Mucosa of rectum (tissue), 2 donors: ENCODE measurements at regions not wholly inside any gene's neighbourhood (a gene's known extent, or its start where the extent isn't known, plus 50 kb on each side); places are given as distances from the start of the nearest gene placed in this dataset.

Source experiments
- H3K27ac ChIP-seq, 2 donors: one replicate each; pipeline ENCODE4 v1.7.0; 2013; ENCODE audit warnings: inconsistent platforms in 2 of 2, low read depth in 2 of 2, low read length in 2 of 2
- H3K27me3 ChIP-seq, 2 donors: one replicate each; pipeline ENCODE4 v1.7.0; 2013; ENCODE audit warnings: low read length in 2 of 2; ENCODE audit not compliant: control insufficient read depth in 2 of 2, insufficient read depth in 2 of 2
- H3K36me3 ChIP-seq, 2 donors: one replicate each; pipeline ENCODE4 v1.7.0; 2013; ENCODE audit warnings: low read length in 2 of 2; ENCODE audit not compliant: control insufficient read depth in 2 of 2, insufficient read depth in 2 of 2
- H3K4me1 ChIP-seq, 2 donors: one replicate each; pipeline ENCODE4 v1.7.0; 2013; ENCODE audit warnings: low read length in 2 of 2, mild to moderate bottlenecking in 1 of 2; ENCODE audit not compliant: control insufficient read depth in 2 of 2, insufficient read depth in 2 of 2
- H3K4me3 ChIP-seq, 2 donors: one replicate each; pipeline ENCODE4 v1.7.0; 2013; ENCODE audit warnings: low read length in 2 of 2
- H3K9ac ChIP-seq, 2 donors: one replicate each; pipeline ENCODE4 v1.7.0; 2013; ENCODE audit warnings: low read length in 2 of 2, low read depth in 1 of 2, mild to moderate bottlenecking in 1 of 2
- H3K9me3 ChIP-seq, 2 donors: one replicate each; pipeline ENCODE4 v1.7.0; 2013; ENCODE audit warnings: low read length in 2 of 2; ENCODE audit not compliant: control insufficient read depth in 2 of 2
- donor health status: healthy.
- donor health status: Normal muscosa, but diverticular disease.

- Histone ChIP-seq H3K27ac (no peak overlapping the region), H3K27me3 (no peaks in the 10 kb centered on the region), H3K9ac (no peak overlapping the region), H3K9me3 (no peaks in the 10 kb centered on the region), H3K4me1 (no peaks in the 10 kb centered on the region), H3K36me3 (no peaks in the 10 kb centered on the region), H3K4me3 (no peak overlapping the region)
These were observed 676.9 kb downstream of the GATA3 start for GRCh38 chr10:8731121-8732095.

DNA sequence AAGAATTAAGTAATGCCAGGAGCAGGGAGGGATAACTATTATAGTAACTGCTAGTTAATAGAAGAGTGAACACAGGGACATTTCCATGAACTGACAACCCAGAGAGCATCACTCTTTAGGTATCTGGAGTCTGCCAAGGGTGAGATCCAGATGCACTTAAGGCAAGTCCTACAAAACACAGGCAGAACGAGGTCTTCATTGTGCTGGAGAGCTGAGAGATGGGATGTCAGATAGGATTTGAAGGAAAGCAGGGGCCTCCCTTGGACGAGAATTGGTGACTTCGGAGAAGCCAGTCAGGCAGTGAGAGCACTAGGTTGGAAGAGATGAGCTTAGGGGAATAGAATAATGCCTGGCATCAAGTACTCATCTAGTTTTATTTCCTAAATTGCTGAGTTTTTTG lies 684.5 kb downstream of the GATA3 start:
- H3K4me1 ChIP-seq = no peaks in the 10 kb centered on the region
- H3K9ac ChIP-seq = no peak overlapping the region
- no peaks in the 10 kb centered on the region for H3K27me3 ChIP-seq
- H3K9me3 ChIP-seq = no peaks in the 10 kb centered on the region
- H3K4me3 ChIP-seq = no peak overlapping the region
- H3K27ac ChIP-seq = no peak overlapping the region
- no peaks in the 10 kb centered on the region for H3K36me3 ChIP-seq

GRCh38 chr10:8752146-8752843 lies 697.8 kb downstream of the GATA3 start:
- Histone ChIP-seq H3K4me1 (no peaks in the 10 kb centered on the region), H3K9ac (no peak overlapping the region), H3K36me3 (no peaks in the 10 kb centered on the region), H3K9me3 (no peaks in the 10 kb centered on the region), H3K27me3 (no peaks in the 10 kb centered on the region), H3K27ac (no peak overlapping the region), H3K4me3 (no peak overlapping the region)

DNA sequence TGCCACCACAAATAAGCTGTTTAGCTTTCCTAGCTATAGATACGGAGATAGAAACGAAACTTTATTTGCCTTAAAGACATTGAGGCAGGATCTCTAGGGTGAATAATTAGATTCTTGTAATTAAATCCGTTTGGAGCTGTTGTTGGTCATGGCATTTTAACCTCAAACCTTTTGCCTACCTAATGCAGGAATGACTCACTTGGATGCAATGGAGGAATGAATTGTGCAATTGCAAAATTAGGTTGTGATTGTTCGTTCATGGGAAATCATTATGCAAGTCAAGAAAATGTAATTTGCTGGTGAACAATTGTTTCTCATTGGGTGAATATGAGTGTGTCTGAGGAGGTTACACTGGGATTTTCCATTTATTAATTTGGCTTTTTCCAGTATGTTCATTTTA lies 703.5 kb downstream of the GATA3 start:
- Histone ChIP-seq H3K4me1 (no peaks in the 10 kb centered on the region), H3K27me3 (no peaks in the 10 kb centered on the region), H3K9me3 (no peaks in the 10 kb centered on the region), H3K4me3 (no peak overlapping the region), H3K9ac (no peak overlapping the region), H3K36me3 (no peaks in the 10 kb centered on the region), H3K27ac (no peak overlapping the region)

GRCh38 chr10:8766899-8767298 lies 712.4 kb downstream of the GATA3 start:
- H3K4me3 ChIP-seq = no peak overlapping the region
- no peaks in the 10 kb centered on the region for H3K9me3 ChIP-seq
- H3K27me3 ChIP-seq = no peaks in the 10 kb centered on the region
- H3K27ac ChIP-seq = no peak overlapping the region
- no peaks in the 10 kb centered on the region for H3K4me1 ChIP-seq
- no peaks in the 10 kb centered on the region for H3K36me3 ChIP-seq
- H3K9ac ChIP-seq = no peak overlapping the region

- no peaks in the 10 kb centered on the region for H3K27me3 ChIP-seq
- no peaks in the 10 kb centered on the region for H3K4me1 ChIP-seq
- H3K27ac ChIP-seq = no peak overlapping the region
- H3K36me3 ChIP-seq = no peaks in the 10 kb centered on the region
- no peaks in the 10 kb centered on the region for H3K9me3 ChIP-seq
- H3K9ac ChIP-seq = no peak overlapping the region
- no peak overlapping the region for H3K4me3 ChIP-seq
These were observed 713.1 kb downstream of the GATA3 start for GRCh38 chr10:8767591-8767990.

DNA sequence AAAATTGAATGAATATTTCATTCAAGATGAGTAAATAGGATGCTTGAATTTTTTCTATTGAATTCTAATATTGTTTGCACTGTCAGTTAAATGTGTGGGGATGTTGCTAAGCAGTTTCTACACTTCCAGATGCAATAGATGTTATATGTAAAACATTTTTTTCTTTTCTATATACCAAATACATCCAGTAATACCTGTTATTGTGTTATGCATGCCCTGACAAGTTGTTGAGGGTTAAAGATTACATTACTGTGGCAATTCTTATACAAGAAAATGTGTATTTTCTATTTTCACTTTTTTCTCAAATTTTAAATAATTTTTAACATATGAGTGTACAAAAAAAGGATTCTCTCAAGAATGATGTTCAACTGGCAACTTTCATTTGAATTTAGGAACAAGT lies 713.9 kb downstream of the GATA3 start:
- no peaks in the 10 kb centered on the region for H3K4me1 ChIP-seq
- H3K27ac ChIP-seq = no peak overlapping the region
- H3K9ac ChIP-seq = no peak overlapping the region
- no peaks in the 10 kb centered on the region for H3K27me3 ChIP-seq
- H3K4me3 ChIP-seq = no peak overlapping the region
- H3K36me3 ChIP-seq = no peaks in the 10 kb centered on the region
- no peaks in the 10 kb centered on the region for H3K9me3 ChIP-seq

- Histone ChIP-seq H3K4me3 (no peak overlapping the region), H3K9ac (no peak overlapping the region), H3K9me3 (no peaks in the 10 kb centered on the region)
These were observed 714.4 kb downstream of the GATA3 start for GRCh38 chr10:8768852-8769251.

GRCh38 chr10:8776926-8777622 lies 722.6 kb downstream of the GATA3 start:
- H3K9ac ChIP-seq = no peak overlapping the region
- no peaks in the 10 kb centered on the region for H3K4me1 ChIP-seq
- no peaks in the 10 kb centered on the region for H3K9me3 ChIP-seq
- H3K4me3 ChIP-seq = no peak overlapping the region
- no peaks in the 10 kb centered on the region for H3K36me3 ChIP-seq
- H3K27me3 ChIP-seq = no peaks in the 10 kb centered on the region
- H3K27ac ChIP-seq = no peak overlapping the region

More at GRCh38 chr10:8768852-8769251, 714.4 kb downstream of the GATA3 start:
- H3K4me1 ChIP-seq = no peaks in the 10 kb centered on the region
- no peaks in the 10 kb centered on the region for H3K36me3 ChIP-seq
- H3K27ac ChIP-seq = no peak overlapping the region
- no peaks in the 10 kb centered on the region for H3K27me3 ChIP-seq

DNA sequence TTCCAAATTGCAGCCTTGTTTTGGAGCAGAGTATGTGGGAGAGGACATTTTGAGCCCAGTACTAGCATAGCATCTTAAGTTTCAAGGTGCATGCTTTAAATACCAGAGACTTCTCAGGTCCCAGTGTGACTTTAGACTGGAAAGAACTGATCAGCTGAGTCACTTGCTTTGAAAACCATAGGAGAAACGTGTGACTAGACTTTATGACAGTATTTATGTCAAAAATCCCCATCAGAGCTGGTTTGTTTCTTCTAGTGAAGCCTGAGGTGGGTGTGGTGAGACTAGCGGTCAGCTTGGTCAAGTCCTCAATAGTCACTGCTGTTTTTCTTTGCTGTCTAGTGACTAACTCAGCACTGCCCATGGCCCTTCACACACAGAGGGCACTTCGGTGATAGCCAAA lies 724.2 kb downstream of the GATA3 start:
- no peak overlapping the region for H3K27ac ChIP-seq
- no peak overlapping the region for H3K9ac ChIP-seq
- no peak overlapping the region for H3K4me3 ChIP-seq
- no peaks in the 10 kb centered on the region for H3K36me3 ChIP-seq
- no peaks in the 10 kb centered on the region for H3K4me1 ChIP-seq
- H3K27me3 ChIP-seq = no peaks in the 10 kb centered on the region
- no peaks in the 10 kb centered on the region for H3K9me3 ChIP-seq
